ENCODE measurements at regions not wholly inside any gene's neighbourhood (a gene's known extent, or its start where the extent isn't known, plus 50 kb on each side); places are given as distances from the start of the nearest gene placed in this dataset.

GRCh38 chr10:78300526-78300925 is 266.9 kb downstream of the RPS24 start:
- no peak for TF ChIP-seq EP300 (IDR thresholded peaks at IDR 0.05; ENCODE audit: borderline replicate concordance)
- TF ChIP-seq EGR1 (IDR thresholded peaks at IDR 0.05) = no peak

Data from Ishikawa (cell line).